ENCODE measurements at regions not wholly inside any gene's neighbourhood (a gene's known extent, or its start where the extent isn't known, plus 50 kb on each side); places are given as distances from the start of the nearest gene placed in this dataset.

DNA sequence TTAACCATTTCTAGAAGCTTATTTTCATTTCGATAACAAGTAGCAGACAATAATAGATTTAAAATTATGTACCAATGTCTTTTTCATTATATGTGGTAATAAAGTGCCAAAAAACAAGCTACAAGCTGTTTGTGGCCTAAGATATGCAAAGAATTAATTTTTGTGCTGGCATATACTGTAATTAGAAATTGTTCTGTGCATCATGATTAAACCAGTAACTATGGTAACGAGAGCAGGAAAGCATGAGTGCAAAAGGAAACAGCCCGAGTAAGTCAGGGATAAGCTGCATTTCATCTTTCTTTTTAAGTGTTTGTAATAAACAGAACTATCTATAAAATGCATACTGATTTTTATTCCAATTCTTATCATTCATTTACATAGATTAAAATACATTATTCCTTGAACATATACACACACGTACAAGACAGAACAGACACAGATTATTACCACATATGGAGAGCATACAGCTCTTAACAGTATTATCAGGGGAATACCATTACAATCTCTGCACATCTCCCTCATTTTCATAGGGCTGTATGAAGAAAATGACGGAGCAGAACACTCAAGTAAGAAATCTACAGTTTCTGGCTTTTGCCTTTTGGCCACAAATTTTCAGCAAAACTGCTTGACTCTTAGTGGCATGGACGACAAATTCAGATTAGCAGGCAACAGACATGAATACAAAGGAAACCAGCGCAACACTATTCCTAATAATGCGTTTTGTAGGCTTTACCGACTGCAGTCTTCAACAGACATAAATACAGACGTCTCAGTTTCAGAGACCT lies 121.3 kb upstream of the WDR17 start:
- intact Hi-C loops (cut with DNase I, micrococcal nuclease) = no loop called here
- no peak for DNase-seq
- ATAC-seq = no peak

DNA sequence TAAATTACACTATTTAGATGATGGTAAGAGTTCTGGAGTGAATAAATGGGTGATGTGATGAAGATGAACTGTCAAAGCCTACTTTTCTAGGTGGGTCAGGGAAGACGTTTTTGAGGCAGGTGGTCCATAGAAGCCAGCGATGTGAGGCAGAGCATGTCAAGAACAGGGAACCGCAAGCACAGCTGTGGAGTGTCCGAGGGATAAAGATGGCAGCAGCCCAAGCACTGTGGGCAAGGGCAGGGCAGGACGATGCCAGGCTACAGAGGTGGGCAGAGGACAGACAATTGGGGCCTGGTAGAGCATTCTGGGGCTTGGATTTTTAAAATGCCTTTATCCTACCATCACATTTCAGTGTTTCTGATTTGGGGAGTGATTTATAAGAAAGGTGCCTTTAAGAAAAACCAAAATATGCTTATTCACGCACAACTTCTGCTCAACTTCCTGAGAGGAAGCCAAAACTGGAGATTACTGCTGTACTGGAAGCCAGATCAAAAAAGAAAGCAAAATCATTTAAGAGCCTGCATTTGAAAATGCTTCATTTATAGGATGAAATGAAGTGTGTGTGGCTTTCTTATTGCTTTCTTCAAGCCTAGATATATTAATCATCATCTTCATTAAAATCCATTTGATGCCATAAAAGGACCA lies 119.0 kb upstream of the WDR17 start:
- intact Hi-C loops (cut with DNase I, micrococcal nuclease) = no loop called here
- peak in 1 of 2 donors; percentile 3 for DNase-seq
- ATAC-seq = no peak

DNA sequence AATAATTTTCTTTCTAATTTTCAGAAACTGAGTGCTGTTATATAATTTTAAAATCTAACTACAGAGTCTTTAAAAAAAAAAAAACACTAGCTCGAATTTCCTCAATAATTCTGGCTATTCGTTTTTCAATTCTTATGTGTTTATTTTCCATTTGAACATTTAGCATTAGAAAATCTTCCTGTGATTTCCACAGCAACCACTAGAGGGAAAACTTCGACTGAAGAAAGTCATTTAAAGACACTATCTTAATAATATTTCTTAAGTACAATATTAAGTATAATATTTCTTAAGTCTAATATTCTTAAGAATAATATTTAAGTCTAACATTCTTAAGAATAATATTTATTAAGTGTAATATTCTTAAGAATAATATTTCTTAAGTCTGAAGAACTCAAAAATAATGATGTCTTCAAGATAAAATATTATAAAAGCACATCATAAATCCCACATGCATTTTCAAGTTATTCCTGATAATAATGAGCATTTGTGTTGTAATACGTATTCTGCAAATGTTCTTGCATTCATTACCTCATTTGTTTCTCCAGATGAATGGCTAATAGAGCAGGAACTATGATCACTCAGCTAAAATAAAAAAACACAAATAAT lies 118.4 kb upstream of the WDR17 start:
- intact Hi-C loops (cut with DNase I, micrococcal nuclease) = no loop called here
- DNase-seq (no peak), ATAC-seq (no peak)

DNA sequence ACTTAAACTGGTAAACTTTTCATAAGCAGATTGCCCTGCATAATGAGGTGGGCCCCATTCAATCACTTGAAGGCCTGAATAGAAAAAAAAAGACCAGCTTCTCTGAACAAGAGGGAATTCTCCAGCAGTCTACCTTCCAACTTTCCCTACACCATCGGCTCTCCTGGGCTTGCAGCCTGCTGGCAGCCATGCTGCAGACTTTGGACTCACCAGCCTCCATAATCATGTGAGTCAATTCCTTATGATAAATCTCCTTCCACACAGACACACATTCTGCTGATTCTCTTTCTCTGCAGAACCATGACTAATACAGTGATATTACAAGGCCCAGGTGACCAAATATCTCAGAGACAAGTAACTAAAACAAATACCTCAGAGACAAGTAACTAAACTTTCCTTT lies 113.8 kb upstream of the WDR17 start:
- intact Hi-C loops (cut with DNase I, micrococcal nuclease) = no loop called here
- ATAC-seq (peak; percentile 36), DNase-seq (no peak)

DNA sequence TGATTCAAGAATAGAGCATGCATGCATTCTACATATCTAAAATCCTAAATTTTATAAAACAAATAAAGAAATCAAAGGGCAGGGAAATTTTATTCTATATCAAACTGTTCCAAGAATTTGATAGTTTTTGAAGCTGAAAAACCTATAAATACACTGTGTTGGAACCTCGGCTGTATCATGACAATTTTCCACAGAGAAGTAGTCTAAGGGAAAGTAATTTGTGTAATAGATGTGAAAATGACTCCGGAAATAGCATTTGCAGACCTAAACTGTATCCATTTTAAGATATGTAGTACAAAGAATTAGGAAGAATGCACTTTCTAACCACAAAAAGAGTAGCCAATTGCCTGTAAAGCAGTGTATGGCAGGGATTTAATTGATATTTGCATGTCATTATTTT lies 112.5 kb upstream of the WDR17 start:
- ATAC-seq (no peak), DNase-seq (no peak)
- intact Hi-C loops (cut with DNase I, micrococcal nuclease) = no loop called here

DNA sequence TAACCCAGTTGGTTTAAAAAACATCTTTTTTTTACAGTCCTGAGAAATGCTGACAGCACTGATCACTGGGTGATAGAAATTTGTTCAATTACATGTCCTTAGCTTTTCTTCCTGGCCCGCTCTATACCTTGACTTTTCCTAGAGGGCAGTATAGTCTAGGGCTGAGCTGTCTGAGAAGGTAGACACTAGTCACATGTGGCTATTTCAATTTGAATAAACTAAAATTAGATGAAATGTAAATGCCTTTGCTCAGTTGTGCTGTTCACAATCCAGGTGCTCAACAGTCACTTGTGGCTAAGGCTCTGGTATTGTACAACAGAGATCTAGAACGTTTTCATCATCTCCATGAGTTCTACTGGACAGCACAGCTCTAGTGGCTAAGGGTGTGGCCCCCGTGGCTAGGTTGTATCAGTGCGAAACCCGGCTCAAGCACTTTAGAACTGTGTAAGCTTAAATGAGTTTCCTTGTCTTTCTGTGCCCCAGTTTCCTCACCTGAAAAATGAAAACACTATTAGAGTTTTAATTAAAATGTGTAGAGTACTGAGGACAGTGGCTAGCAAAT lies 111.6 kb upstream of the WDR17 start:
- ATAC-seq = no peak
- intact Hi-C loops (cut with DNase I, micrococcal nuclease) = no loop called here
- no peak for DNase-seq

DNA sequence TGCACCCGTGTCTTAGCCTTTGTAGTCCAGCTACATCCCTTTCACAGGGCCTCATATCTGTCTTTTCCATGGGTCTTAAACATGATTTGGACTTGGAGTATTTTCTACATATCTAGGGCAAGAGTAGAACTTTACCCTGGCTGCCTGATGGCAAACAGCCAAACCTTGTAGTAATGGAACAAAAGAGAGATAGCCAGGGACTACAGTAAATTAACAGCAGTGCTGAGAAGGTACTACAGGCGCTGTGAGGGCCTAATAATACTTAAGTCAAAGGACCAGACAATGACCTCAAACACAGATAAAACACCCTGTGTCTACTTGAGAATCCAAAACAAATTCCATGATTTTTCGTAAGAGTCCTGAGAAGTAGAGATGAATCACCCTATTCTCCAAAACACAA lies 111.0 kb upstream of the WDR17 start:
- no peak for DNase-seq
- ATAC-seq = no peak
- intact Hi-C loops (cut with DNase I, micrococcal nuclease) = no loop called here

DNA sequence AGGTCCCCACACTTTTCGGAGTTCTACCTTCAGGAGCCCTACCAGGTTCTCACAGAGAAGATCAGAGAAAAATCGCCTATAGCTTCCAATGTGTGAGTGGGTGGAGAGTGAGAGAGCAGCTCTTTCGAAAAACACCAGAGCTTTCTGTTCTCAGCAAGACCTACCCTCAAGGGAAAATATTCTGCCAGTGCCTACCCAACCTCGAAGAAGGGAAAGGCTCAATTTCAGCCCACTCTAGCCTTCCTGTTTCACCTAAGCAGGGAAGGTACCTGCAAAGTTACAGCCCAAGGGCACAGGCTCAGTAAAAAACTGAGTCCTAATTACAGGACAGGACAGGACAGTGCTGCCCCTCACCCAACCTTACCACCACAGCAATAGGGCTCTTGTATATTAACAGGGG lies 104.0 kb upstream of the WDR17 start:
- intact Hi-C loops (cut with DNase I, micrococcal nuclease) = no loop called here
- DNase-seq = no peak
- ATAC-seq = no peak

DNA sequence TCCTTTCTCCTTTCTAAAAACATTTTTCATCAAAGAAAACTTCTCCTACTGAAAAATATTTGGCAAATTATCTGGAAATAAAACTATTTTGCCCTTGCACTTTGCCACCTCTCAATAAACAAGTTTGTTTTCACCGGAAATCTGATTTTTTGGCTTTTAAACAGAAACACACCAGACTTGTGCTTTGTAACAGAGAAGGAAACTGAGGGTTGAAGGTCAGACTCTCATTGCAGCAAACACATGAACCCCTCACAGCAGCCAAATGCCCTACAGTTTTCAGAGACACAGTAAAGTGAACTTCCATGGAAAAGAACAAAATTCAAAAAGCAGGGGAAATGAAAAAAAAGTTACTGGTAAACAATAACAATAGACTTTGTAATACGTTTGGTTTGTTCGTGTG lies 95.6 kb upstream of the WDR17 start:
- no peak for ATAC-seq
- intact Hi-C loops (cut with DNase I, micrococcal nuclease) = no loop called here
- no peak for DNase-seq

DNA sequence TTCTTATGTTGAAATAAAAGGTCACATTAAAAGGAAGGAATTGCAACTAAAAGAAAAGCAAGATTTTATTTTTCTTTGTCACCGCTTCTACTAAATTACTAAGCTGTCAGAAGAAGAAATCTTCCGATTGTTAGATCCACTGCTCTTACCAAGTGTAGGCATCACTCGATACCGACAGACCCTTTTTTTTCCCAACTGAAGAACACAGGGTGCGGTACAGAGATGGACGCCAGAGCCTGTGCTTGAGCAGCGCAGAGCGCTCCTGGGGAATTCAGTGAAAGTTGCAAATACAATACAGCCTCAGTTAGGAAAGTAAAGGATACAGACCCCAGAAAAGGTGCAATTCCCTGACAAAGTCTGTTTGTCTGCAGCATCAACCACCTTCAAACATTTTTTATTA lies 94.9 kb upstream of the WDR17 start:
- ATAC-seq = no peak
- intact Hi-C loops (cut with DNase I, micrococcal nuclease) = no loop called here
- DNase-seq = no peak

DNA sequence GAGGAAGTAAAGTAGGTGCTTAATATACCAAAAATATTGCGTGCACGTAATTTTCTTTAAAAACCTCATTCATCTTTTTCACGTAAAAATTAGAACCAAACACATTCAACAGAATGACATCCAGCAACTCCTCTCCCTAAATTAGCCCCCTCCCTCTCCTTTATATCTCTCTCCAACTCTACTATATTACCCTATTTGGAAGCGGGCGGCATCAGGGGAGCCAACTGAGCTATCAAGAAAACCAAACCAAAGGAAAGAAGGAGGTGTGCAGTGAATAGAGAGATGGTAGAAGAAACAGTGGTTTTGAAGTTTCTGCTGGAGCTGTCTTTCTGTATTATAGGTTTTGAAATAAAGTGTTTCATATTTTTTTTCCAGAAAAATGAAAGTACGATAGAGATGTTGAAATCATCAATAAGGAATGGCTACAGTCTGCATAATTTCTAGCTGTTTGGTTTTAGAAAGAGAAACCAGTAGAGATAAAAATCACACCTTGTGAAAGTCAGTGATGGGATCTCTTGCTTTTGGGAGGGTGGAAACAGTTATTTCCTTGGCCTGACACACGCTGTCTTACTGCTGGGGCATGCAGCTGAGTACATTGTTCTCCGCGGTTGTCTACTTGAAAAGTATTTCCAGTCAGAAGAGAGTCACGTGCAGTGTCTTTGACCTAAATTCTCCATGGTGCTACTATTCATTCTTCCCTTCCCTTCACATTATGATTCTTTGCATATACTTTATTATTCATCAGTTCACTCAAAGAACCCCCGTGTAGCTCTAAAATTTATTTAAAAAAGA lies 94.1 kb upstream of the WDR17 start:
- ATAC-seq (no peak), DNase-seq (no peak)
- intact Hi-C loops (cut with DNase I, micrococcal nuclease) = no loop called here

DNA sequence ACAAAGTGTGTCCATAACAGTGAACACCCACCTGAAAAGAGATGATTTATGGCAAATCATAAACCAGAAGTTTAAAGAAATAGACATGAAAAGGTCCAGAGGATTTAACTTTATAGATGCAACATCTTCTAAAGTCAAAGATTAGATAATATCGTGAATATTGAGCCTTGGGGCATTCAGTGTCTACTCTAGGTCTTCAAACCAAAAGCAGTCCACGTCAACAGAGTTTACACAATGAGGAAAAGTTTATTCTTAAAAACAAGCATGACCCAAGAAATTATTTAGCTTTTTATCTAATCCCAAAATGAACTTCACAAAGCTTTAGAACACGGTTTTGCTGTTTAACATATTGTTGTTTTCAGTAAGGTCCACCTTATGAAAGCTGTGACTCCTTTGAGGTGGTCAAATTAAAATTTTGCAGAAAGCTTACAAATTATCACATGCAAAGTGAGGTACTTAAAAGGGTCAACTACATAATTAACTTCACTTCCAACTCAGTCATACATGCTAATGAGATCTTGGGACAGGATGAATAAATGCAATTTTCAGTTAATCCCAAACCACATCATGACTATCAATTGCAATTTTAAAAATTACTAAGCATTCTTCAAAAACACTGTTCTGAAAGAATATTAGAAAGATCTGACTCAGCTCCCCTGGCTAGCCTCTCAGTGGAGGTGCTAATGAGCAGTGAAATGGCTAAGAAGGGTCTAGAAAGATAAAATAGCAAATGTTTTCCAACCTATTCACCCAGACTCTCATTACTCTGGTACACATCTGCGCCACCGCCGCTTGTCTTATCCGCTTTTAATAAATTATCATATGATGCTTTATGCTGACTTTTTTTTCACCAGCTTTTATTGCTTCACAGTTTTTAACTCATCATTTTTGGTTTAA lies 92.4 kb upstream of the WDR17 start:
- DNase-seq = no peak
- intact Hi-C loops (cut with DNase I, micrococcal nuclease) = no loop called here
- ATAC-seq = no peak

DNA sequence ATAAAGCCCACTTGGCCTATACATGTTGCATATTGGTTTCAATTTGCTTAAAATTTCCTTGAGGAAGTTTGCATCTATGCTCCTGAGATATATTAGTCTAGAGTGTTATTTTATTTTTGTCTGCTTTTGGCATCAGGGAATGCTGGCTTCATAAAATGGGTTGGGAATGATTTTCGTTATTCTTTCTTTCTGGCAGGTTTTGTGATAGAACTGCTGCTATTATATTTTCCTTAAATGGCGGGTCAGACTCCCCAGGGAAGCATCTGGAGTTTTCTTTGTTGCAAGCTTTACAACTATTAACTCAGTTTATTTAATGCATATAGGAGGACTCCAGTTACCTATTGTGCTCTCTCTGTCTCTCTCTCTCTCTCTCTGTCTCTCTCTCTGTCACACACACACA lies 82.0 kb upstream of the WDR17 start:
- ATAC-seq (no peak), DNase-seq (no peak)
- intact Hi-C loops (cut with DNase I, micrococcal nuclease) = no loop called here

DNA sequence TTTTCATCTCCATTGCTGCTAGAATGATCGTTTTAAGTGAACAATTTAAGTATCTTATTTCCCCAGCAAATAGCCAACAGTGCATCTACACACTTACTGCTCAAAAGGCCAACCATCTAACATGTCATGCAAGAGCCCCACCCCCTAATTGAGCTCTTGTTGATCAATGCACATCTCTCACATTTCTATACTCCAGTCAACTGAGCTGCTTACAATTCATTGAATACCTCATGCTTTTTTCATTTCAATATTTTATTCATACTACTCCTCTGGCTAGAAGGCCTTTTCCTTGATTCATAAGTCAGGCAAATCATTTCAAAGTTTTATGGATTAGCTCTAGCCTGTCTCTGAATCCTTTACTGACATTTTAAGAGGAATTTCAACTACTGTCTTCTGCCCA lies 79.0 kb upstream of the WDR17 start:
- no peak for DNase-seq
- intact Hi-C loops (cut with DNase I, micrococcal nuclease) = no loop called here
- ATAC-seq = no peak

DNA sequence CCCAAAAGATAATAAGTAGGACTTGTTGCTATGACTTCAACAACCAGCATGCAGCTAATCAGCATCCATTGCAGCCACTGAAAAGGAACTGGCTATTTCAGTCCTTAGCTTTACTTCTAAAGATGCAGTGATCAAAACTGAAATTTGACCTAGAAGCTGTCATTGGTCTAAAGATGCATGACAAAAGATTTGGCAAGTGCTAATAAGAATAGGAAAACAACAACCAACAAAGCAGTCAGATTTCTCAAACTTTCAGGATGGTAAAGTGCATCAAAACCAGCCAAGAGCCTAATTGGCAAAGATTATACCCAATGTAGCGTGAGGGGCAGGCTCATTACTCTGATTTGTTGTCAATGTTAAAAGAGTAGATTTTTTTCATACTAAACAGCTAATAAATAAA lies 77.1 kb upstream of the WDR17 start:
- DNase-seq (no peak), ATAC-seq (no peak)
- intact Hi-C loops (cut with DNase I, micrococcal nuclease) = no loop called here

DNA sequence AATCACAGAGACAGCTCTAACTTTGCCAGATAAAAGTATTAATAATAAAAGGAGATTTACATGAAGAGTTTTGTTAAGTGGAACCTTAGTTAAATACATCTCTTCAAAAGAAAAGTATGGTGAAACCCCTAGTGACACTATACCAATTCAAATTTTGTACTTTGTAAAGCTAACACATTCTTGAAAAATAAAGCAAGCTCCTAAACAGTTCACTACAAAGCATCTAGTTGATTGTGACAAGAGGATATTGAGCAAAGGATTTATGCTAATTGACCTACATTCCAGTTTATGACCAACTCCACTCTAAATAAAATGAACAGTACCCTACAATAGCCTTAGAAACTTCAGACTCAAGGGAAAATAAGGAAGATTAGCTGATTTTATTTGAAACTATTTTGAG lies 69.4 kb upstream of the WDR17 start:
- no peak for DNase-seq
- no peak for ATAC-seq
- intact Hi-C loops (cut with DNase I, micrococcal nuclease) = no loop called here

DNA sequence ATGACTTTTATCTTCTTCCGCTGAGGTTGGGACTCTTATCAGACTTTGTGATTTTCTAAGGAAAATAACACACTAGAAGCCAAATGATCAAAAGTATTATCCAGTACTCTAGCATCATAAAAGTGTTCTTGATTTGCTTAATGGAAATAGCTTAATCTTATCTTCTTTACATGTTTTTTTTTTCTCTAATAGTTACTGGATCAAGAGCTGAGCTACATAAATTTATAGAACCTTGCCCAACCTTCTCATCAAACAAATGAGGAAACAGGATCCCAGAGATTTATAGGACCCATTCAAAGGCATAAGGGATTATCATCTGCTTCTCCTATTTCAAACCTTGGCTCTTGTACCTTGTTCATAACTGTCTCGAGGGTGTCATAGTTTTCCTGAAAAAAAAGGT lies 68.3 kb upstream of the WDR17 start:
- intact Hi-C loops (cut with DNase I, micrococcal nuclease) = no loop called here
- no peak for DNase-seq
- ATAC-seq = no peak

DNA sequence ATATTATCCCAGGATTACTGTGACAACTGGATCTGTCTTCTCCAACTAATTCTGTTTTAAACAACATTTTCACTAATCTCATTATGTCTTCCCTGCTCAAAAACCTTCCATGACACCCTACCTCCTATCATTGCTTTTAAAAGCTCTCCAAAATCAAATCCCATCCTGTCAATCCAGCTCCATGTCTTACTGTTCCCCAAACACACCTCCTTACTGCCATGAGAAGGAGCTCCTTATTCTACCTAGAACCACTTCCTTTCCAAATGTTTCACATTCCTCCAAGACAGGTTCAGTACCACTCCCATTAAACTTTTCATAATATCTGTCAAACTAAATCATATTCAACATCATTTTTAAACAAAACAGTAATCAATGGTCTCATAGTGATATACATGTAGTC lies 66.9 kb upstream of the WDR17 start:
- DNase-seq = no peak
- intact Hi-C loops (cut with DNase I, micrococcal nuclease) = no loop called here
- ATAC-seq = no peak

DNA sequence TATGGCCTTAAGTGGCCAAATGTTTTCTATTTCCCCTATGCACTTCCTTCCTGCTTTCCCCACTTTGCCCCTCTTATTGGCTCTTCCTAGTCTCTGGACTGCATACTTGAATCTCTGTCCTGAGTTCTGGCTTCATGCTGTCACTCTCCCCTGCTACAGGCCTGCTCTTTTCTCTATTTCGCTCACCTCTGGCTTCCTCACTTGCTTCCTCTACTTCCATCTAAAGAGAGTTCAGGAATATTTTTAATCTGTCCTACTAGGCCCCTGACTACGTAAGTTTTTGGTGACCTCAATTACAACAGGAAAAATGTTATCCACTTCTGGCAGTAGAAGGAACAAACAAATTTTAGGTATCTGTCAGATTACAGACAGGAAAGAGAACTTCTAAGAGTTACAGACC lies 65.7 kb upstream of the WDR17 start:
- ATAC-seq = no peak
- intact Hi-C loops (cut with DNase I, micrococcal nuclease) = no loop called here

More for the DNA sequence above, 65.7 kb upstream of the WDR17 start:
- DNase-seq = no peak
